BLaER1 treated with 17β-estradiol and CSF1 and Interleukin-3, amounts not matched to agents 10 nM and 100 nM (cell line): ENCODE measurements at regions not wholly inside any gene's neighbourhood (a gene's known extent, or its start where the extent isn't known, plus 50 kb on each side); places are given as distances from the start of the nearest gene placed in this dataset.

Source experiments
- H3K27ac ChIP-seq, 11 experiments: shearing (Covaris generic); formaldehyde crosslinking; 2 replicates each; pipeline ENCODE4 v1.8.1; 2022
- H3K27me3 ChIP-seq, 11 experiments: shearing (Covaris generic); formaldehyde crosslinking; 2 replicates each; pipeline ENCODE4 v1.8.1; 2022
- H3K36me3 ChIP-seq, 11 experiments: shearing (Covaris generic); formaldehyde crosslinking; 2 replicates each; pipeline ENCODE4 v1.8.1; 2022
- H3K4me1 ChIP-seq, 10 experiments: shearing (Covaris generic); formaldehyde crosslinking; 2 replicates each; pipeline ENCODE4 v1.8.1; 2022
- H3K4me2 ChIP-seq, 11 experiments: shearing (Covaris generic); formaldehyde crosslinking; 2 replicates each; pipeline ENCODE4 v1.8.1; 2022
- H3K4me3 ChIP-seq, 10 experiments: shearing (Covaris generic); formaldehyde crosslinking; 2 replicates each; pipeline ENCODE4 v1.8.1; 2022
- H3K9ac ChIP-seq, 11 experiments: shearing (Covaris generic); formaldehyde crosslinking; 2 replicates each; pipeline ENCODE4 v1.8.1; 2022
- H3K9me3 ChIP-seq, 11 experiments: shearing (Covaris generic); formaldehyde crosslinking; replicated peaks in 1 of 11; 2 replicates each; pipeline ENCODE4 v1.8.1; 2022
- H4K20me1 ChIP-seq, 11 experiments: shearing (Covaris generic); formaldehyde crosslinking; 2 replicates each; pipeline ENCODE4 v1.8.1; 2022
- Cebpa-rat ChIP-seq, 11 experiments: shearing (Covaris generic); IDR thresholded peaks; 2 replicates each; pipeline ENCODE4 v1.8.1; 2022

DNA sequence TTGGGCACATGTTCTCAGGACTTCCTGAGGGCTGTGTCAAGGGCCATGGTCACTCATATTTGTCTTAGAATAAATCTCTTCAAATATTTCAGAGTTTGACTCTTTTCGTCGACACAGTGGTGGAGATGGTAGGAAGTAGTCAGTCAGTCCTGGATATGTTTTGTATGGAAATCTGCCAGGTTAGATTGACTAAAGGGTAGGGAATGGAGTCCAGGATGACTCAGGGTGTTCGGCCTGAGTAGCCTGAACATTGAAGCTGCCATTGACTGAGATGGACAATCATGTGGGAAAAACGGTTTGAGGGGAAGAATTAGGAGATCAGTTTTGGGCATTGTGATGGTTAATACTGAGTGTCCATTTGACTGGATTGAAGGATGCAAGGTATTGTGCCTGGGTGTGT lies 177.1 kb upstream of the CENPE start:
- Histone ChIP-seq H3K36me3 (no peaks in the 10 kb centered on the region), H3K4me3 (no peak overlapping the region), H3K4me1 (no peaks in the 10 kb centered on the region), H3K9me3 (peaks cover 0 to 5% (median 0%) of the 10 kb centered on the region in 11 experiments; a peak in 3 of 22 replicates), H3K27me3 (no peaks in the 10 kb centered on the region), H3K27ac (no peak overlapping the region), H3K9ac (no peak overlapping the region), H4K20me1 (no peaks in the 10 kb centered on the region), H3K4me2 (no peak overlapping the region)
- no peak for TF ChIP-seq Cebpa-rat (IDR thresholded peaks at IDR 0.05)

GRCh38 chr4:103374758-103375157 lies 176.6 kb upstream of the CENPE start:
- H3K9me3 ChIP-seq, result peaks cover 0 to 3% (median 0%) of the 10 kb centered on the region in 11 experiments; a peak in 2 of 22 replicates
- no peak overlapping the region for H3K4me2 ChIP-seq
- no peak for TF ChIP-seq Cebpa-rat (IDR thresholded peaks at IDR 0.05)
- no peak overlapping the region for H3K9ac ChIP-seq
- H3K36me3 ChIP-seq, result no peaks in the 10 kb centered on the region
- H3K27ac ChIP-seq, result no peak overlapping the region
- H4K20me1 ChIP-seq, result no peaks in the 10 kb centered on the region
- H3K4me3 ChIP-seq, result no peak overlapping the region
- H3K27me3 ChIP-seq, result no peaks in the 10 kb centered on the region
- H3K4me1 ChIP-seq, result no peaks in the 10 kb centered on the region

GRCh38 chr4:103374306-103374705 lies 176.2 kb upstream of the CENPE start:
- H3K27ac ChIP-seq, result no peak overlapping the region
- no peaks in the 10 kb centered on the region for H4K20me1 ChIP-seq
- no peak for TF ChIP-seq Cebpa-rat (IDR thresholded peaks at IDR 0.05)
- no peaks in the 10 kb centered on the region for H3K36me3 ChIP-seq
- no peaks in the 10 kb centered on the region for H3K27me3 ChIP-seq
- H3K4me3 ChIP-seq, result no peak overlapping the region
- H3K4me2 ChIP-seq, result no peak overlapping the region
- H3K9me3 ChIP-seq, result no peaks in the 10 kb centered on the region
- H3K9ac ChIP-seq, result no peak overlapping the region
- H3K4me1 ChIP-seq, result no peaks in the 10 kb centered on the region

DNA sequence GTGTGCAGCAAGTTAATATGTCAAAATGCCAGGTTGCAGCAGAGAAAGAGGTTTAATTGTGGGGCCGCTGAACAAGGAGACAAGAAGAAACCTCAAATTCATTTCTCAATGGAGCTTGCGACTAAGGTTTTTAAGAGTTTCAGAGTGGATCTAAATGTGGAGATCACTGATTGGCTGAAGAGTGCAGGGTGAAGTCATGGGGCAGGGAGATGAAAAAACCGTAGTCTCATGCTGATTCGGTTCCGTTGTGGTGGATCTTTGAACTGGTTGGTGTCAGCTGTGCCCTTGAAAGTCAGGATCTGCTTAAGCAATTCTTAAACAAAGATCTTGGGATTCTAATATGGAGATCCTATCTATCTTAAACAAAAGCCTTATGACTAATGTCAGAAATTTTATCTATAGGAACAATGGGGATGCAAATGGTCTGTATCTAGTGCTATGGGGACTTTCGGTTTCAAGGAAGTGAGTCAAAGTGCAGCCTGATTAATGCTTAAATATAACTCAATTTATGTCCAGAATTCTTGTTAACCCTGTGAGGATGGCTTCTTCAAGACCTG lies 173.9 kb upstream of the CENPE start:
- Histone ChIP-seq H3K4me2 (no peak overlapping the region), H4K20me1 (no peaks in the 10 kb centered on the region), H3K9ac (no peak overlapping the region), H3K36me3 (no peaks in the 10 kb centered on the region), H3K4me3 (no peak overlapping the region), H3K27me3 (no peaks in the 10 kb centered on the region), H3K4me1 (no peaks in the 10 kb centered on the region), H3K9me3 (no peaks in the 10 kb centered on the region), H3K27ac (no peak overlapping the region)
- no peak for TF ChIP-seq Cebpa-rat (IDR thresholded peaks at IDR 0.05)

- Histone ChIP-seq H3K27ac (no peak overlapping the region), H3K9ac (no peak overlapping the region), H3K4me1 (no peaks in the 10 kb centered on the region)
Measured at GRCh38 chr4:103370336-103370735, 172.2 kb upstream of the CENPE start.

DNA sequence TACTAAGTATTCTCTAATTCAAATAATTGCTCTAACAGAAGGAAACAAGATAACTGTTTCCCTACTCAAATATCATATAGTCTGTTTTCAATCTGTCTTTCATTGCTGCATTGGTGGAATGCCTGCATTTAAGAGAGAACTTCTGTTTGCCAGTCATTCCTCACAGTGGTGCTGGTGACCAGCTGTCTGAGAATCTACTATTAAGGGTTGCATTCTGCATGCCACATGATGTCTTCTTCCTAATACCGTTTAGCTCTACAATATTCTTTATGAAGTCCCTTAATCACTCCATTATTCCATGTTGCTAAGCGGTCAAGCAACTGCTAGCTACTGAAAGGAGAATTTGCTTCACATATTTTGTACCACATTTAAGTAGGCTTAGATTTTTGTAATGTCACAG lies 167.1 kb upstream of the CENPE start:
- Histone ChIP-seq H3K36me3 (no peaks in the 10 kb centered on the region), H3K27ac (no peak overlapping the region), H3K4me2 (no peak overlapping the region), H3K4me3 (no peak overlapping the region), H3K9ac (no peak overlapping the region), H3K9me3 (peaks cover 5 to 10% (median 9%) of the 10 kb centered on the region in 11 experiments), H3K27me3 (no peaks in the 10 kb centered on the region), H3K4me1 (no peaks in the 10 kb centered on the region), H4K20me1 (no peaks in the 10 kb centered on the region)
- no peak for TF ChIP-seq Cebpa-rat (IDR thresholded peaks at IDR 0.05)

More at GRCh38 chr4:103370336-103370735, 172.2 kb upstream of the CENPE start:
- Histone ChIP-seq H3K27me3 (no peaks in the 10 kb centered on the region), H3K9me3 (no peaks in the 10 kb centered on the region), H3K4me2 (no peak overlapping the region), H3K36me3 (no peaks in the 10 kb centered on the region), H4K20me1 (no peaks in the 10 kb centered on the region), H3K4me3 (no peak overlapping the region)
- TF ChIP-seq Cebpa-rat (IDR thresholded peaks at IDR 0.05), result no peak

- Histone ChIP-seq H3K4me2 (no peak overlapping the region), H3K36me3 (no peaks in the 10 kb centered on the region; a peak in 1 of 22 replicates), H3K9me3 (peaks cover 17 to 22% (median 21%) of the 10 kb centered on the region in 11 experiments), H3K27ac (no peak overlapping the region), H4K20me1 (no peaks in the 10 kb centered on the region), H3K4me3 (no peak overlapping the region), H3K4me1 (no peaks in the 10 kb centered on the region), H3K27me3 (no peaks in the 10 kb centered on the region), H3K9ac (no peak overlapping the region)
- no peak for TF ChIP-seq Cebpa-rat (IDR thresholded peaks at IDR 0.05)
Measured at GRCh38 chr4:103364083-103364482, 165.9 kb upstream of the CENPE start.

GRCh38 chr4:103361926-103362325 lies 163.8 kb upstream of the CENPE start:
- TF ChIP-seq Cebpa-rat (IDR thresholded peaks at IDR 0.05), result no peak
- no peaks in the 10 kb centered on the region for H4K20me1 ChIP-seq
- no peaks in the 10 kb centered on the region for H3K4me1 ChIP-seq
- H3K27ac ChIP-seq, result no peak overlapping the region
- H3K36me3 ChIP-seq, result no peaks in the 10 kb centered on the region; a peak in 1 of 22 replicates
- peaks cover 22 to 30% (median 26%) of the 10 kb centered on the region in 11 experiments for H3K9me3 ChIP-seq
- no peak overlapping the region for H3K9ac ChIP-seq
- H3K27me3 ChIP-seq, result no peaks in the 10 kb centered on the region
- no peak overlapping the region for H3K4me2 ChIP-seq
- H3K4me3 ChIP-seq, result no peak overlapping the region

DNA sequence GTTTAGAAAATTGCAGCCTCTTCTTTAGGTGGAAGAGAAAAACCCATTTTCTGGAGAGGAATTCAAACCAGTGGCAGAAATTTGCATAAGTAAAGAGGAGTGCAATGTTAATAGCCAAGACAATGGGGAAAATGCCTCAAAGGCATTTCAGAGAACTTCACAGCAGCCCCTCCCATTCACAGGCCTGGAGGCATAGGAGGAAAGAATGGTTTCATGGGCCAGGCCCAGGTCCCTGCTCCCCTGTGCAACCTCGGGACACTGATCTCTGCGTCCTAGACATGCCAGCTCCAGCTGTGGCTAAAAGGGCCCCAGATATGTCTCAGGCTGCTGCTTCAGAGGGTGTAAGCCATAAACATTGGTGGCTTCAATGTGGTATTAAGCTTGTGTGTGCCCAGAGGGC lies 161.8 kb upstream of the CENPE start:
- no peaks in the 10 kb centered on the region; a peak in 1 of 22 replicates for H3K36me3 ChIP-seq
- no peak overlapping the region for H3K27ac ChIP-seq
- no peak for TF ChIP-seq Cebpa-rat (IDR thresholded peaks at IDR 0.05)
- no peak overlapping the region for H3K4me2 ChIP-seq
- no peaks in the 10 kb centered on the region for H4K20me1 ChIP-seq
- no peak overlapping the region for H3K9ac ChIP-seq
- no peaks in the 10 kb centered on the region for H3K4me1 ChIP-seq
- H3K27me3 ChIP-seq, result no peaks in the 10 kb centered on the region
- H3K4me3 ChIP-seq, result no peak overlapping the region
- peaks cover 22 to 30% (median 26%) of the 10 kb centered on the region in 11 experiments for H3K9me3 ChIP-seq

DNA sequence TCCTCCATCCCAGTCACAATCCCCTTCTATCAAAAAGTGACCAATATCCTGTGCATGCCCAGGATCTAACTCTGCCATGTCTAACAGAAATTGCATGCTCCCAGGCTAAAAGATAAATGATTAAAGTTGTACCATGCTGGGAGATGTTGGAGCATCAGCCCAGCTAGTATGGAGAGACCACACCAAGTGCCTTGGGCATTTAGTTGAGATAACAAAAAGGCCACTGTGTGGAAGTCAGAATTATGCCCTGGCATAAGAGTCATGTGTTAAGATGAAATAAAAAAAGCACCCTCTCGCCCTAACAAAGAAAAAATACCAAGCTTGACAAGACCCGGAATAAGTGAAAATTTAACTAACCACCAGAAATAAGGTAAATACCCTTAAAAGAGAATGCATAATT lies 155.9 kb upstream of the CENPE start:
- H3K36me3 ChIP-seq, result no peaks in the 10 kb centered on the region
- no peak for TF ChIP-seq Cebpa-rat (IDR thresholded peaks at IDR 0.05)

More for the DNA sequence above, 155.9 kb upstream of the CENPE start:
- Histone ChIP-seq H3K9me3 (peaks cover 2 to 8% (median 5%) of the 10 kb centered on the region in 11 experiments; a peak in 21 of 22 replicates), H3K27me3 (no peaks in the 10 kb centered on the region), H4K20me1 (no peaks in the 10 kb centered on the region), H3K4me2 (no peak overlapping the region), H3K4me3 (no peak overlapping the region), H3K27ac (no peak overlapping the region), H3K9ac (no peak overlapping the region), H3K4me1 (no peaks in the 10 kb centered on the region)
